ENCODE measurements at regions not wholly inside any gene's neighbourhood (a gene's known extent, or its start where the extent isn't known, plus 50 kb on each side); places are given as distances from the start of the nearest gene placed in this dataset.

GRCh38 chr20:22818636-22819035 lies 216.5 kb upstream of the SSTR4 start:
- Histone ChIP-seq H3K9me3 (ENCODE audit: low read length) (no peaks in the 10 kb centered on the region), H3K79me2 (ENCODE audit: insufficient read depth, low read length) (no peaks in the 10 kb centered on the region), H3K27ac (ENCODE audit: extremely low read length, insufficient read depth, low read length) (no peak overlapping the region), H3K9ac (ENCODE audit: insufficient read depth, low read depth, low read length) (no peak overlapping the region), H3K4me2 (ENCODE audit: low read depth, low read length) (no peak overlapping the region), H3K36me3 (replicated peaks in 1 of 2; ENCODE audit: control insufficient read depth in 1 of 2, insufficient read depth in 2 of 2, low read length in 2 of 2) (no peaks in the 10 kb centered on the region), H3K4me3 (replicated peaks in 1 of 3; ENCODE audit: insufficient read depth in 1 of 3, low read depth in 2 of 3, low read length in 3 of 3) (no peak overlapping the region), H3K4me1 (ENCODE audit: insufficient read depth, low read length) (no peaks in the 10 kb centered on the region), H2AFZ (ENCODE audit: low read length) (no peak overlapping the region), H4K20me1 (ENCODE audit: insufficient read depth, low read length) (no peaks in the 10 kb centered on the region), H3K27me3 (ENCODE audit: control insufficient read depth in 1 of 2, insufficient read depth in 2 of 2, low read length in 2 of 2) (no peaks in the 10 kb centered on the region; a peak in 2 of 5 replicates)
- no peak for ATAC-seq
- TF ChIP-seq ZNF577 (CRISPR knock-in tag; IDR thresholded peaks at IDR 0.05; ENCODE audit: borderline replicate concordance, low read depth) (no peak), ZNF350 (CRISPR knock-in tag; IDR thresholded peaks at IDR 0.05; ENCODE audit: borderline replicate concordance, low read depth) (no peak), ETV6 (CRISPR knock-in tag; conservative IDR thresholded peaks at IDR 0.05) (no peak), RBM22 (optimal IDR thresholded peaks at IDR 0.05; ENCODE audit: low read length) (no peak), ZMAT3 (CRISPR knock-in tag; conservative IDR thresholded peaks at IDR 0.05) (no peak), ZFP1 (CRISPR knock-in tag; IDR thresholded peaks at IDR 0.05) (no peak)
- TF ChIP-seq, protein P1, sequence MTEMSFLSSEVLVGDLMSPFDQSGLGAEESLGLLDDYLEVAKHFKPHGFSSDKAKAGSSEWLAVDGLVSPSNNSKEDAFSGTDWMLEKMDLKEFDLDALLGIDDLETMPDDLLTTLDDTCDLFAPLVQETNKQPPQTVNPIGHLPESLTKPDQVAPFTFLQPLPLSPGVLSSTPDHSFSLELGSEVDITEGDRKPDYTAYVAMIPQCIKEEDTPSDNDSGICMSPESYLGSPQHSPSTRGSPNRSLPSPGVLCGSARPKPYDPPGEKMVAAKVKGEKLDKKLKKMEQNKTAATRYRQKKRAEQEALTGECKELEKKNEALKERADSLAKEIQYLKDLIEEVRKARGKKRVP (CRISPR knock-in tag; IDR thresholded peaks at IDR 0.05) = no peak
- TF ChIP-seq, protein P2, sequence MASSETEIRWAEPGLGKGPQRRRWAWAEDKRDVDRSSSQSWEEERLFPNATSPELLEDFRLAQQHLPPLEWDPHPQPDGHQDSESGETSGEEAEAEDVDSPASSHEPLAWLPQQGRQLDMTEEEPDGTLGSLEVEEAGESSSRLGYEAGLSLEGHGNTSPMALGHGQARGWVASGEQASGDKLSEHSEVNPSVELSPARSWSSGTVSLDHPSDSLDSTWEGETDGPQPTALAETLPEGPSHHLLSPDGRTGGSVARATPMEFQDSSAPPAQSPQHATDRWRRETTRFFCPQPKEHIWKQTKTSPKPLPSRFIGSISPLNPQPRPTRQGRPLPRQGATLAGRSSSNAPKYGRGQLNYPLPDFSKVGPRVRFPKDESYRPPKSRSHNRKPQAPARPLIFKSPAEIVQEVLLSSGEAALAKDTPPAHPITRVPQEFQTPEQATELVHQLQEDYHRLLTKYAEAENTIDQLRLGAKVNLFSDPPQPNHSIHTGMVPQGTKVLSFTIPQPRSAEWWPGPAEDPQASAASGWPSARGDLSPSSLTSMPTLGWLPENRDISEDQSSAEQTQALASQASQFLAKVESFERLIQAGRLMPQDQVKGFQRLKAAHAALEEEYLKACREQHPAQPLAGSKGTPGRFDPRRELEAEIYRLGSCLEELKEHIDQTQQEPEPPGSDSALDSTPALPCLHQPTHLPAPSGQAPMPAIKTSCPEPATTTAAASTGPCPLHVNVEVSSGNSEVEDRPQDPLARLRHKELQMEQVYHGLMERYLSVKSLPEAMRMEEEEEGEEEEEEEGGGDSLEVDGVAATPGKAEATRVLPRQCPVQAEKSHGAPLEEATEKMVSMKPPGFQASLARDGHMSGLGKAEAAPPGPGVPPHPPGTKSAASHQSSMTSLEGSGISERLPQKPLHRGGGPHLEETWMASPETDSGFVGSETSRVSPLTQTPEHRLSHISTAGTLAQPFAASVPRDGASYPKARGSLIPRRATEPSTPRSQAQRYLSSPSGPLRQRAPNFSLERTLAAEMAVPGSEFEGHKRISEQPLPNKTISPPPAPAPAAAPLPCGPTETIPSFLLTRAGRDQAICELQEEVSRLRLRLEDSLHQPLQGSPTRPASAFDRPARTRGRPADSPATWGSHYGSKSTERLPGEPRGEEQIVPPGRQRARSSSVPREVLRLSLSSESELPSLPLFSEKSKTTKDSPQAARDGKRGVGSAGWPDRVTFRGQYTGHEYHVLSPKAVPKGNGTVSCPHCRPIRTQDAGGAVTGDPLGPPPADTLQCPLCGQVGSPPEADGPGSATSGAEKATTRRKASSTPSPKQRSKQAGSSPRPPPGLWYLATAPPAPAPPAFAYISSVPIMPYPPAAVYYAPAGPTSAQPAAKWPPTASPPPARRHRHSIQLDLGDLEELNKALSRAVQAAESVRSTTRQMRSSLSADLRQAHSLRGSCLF (CRISPR knock-in tag; IDR thresholded peaks at IDR 0.05; ENCODE audit: borderline replicate concordance) = no peak
- TF ChIP-seq, protein P3, sequence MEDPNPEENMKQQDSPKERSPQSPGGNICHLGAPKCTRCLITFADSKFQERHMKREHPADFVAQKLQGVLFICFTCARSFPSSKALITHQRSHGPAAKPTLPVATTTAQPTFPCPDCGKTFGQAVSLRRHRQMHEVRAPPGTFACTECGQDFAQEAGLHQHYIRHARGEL (CRISPR knock-in tag; IDR thresholded peaks at IDR 0.05) = no peak
- TF ChIP-seq, protein P4, sequence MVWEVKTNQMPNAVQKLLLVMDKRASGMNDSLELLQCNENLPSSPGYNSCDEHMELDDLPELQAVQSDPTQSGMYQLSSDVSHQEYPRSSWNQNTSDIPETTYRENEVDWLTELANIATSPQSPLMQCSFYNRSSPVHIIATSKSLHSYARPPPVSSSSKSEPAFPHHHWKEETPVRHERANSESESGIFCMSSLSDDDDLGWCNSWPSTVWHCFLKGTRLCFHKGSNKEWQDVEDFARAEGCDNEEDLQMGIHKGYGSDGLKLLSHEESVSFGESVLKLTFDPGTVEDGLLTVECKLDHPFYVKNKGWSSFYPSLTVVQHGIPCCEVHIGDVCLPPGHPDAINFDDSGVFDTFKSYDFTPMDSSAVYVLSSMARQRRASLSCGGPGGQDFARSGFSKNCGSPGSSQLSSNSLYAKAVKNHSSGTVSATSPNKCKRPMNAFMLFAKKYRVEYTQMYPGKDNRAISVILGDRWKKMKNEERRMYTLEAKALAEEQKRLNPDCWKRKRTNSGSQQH (CRISPR knock-in tag; IDR thresholded peaks at IDR 0.05; ENCODE audit: low read depth) = no peak
- DNase-seq (ENCODE audit: low spot score) = no peak
- no peak for FAIRE-seq
- ChIA-PET POLR2A (no interaction called here), CTCF (ENCODE audit: low intra/inter-chr PET ratio, low total read pairs) (no interaction called here)
- intact Hi-C loops (cut with micrococcal nuclease; ENCODE audit: unreplicated experiment) = no loop called here
- in situ Hi-C loops (cut with HindIII; ENCODE audit: extremely low pct_ligation_motif_present, low pct_unique_long_range_greater_than_20kb) = no loop called here
- no TSS peak for BruUV-seq (replicated peaks)
- 18% methylated on average over 4 of the region's 4 CpGs for WGBS (ENCODE audit: low lambda C conversion rate)

Data from HepG2 (cell line).